NCI-H524 treated with DMSO at 0.1 percent for 48 hours (cell line): ENCODE measurements at regions not wholly inside any gene's neighbourhood (a gene's known extent, or its start where the extent isn't known, plus 50 kb on each side); places are given as distances from the start of the nearest gene placed in this dataset.

Experiments used
- DNase-seq: peaks from one replicate; lab custom pipeline; 2025; lab: John Stamatoyannopoulos, UW

- no peak for DNase-seq
Measured at GRCh38 chr5:155299386-155300005, 285.9 kb downstream of the KIF4B start.

DNA sequence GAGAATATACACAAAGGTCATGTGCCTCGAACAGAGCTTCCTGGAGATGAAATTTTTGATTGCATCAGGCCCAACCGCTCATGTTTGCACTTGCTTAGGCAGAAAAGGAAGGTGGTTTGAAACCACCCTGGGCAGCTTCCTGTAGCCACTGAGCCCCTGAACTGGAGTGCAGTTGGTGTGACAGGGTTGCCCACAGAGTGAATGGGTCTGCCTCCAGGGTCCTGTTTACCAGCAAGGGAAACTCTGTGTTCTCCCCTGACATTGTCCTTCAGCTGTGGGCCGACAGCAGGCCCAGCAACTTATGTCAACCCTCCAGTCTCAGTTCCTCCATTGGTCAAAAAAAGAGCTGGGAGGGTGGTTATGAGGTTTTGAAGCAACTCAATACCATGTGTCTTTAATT is 289.6 kb downstream of the KIF4B start:
- DNase-seq: no peak

- DNase-seq: no peak
Measured at GRCh38 chr5:155307229-155307628, 293.7 kb downstream of the KIF4B start.

- no peak for DNase-seq
Measured at GRCh38 chr5:155308289-155308688, 294.7 kb downstream of the KIF4B start.

GRCh38 chr5:155309021-155309746 is 295.6 kb downstream of the KIF4B start:
- DNase-seq: no peak

DNA sequence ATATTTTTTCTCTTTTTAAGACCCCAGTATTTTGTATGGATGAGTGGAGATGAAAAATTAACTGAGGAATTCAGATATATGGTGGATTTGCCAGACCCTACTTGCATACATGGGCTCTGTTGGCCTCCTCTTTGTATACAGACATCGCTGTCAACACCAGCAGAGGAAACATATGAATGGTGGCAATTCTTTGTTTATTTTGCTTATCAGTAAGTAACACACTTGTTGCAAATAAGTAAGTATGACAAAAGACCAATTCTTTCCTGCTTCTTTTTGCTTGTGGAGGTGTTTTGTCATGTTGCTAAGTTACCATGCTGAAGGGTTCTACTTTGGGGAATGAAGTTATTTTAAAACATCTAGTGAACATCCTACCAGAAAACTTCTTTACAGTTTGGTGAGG is 298.2 kb downstream of the KIF4B start:
- DNase-seq: no peak

GRCh38 chr5:155313518-155313917 is 300.0 kb downstream of the KIF4B start:
- no peak for DNase-seq

GRCh38 chr5:155316070-155316714 is 302.6 kb downstream of the KIF4B start:
- no peak for DNase-seq

DNA sequence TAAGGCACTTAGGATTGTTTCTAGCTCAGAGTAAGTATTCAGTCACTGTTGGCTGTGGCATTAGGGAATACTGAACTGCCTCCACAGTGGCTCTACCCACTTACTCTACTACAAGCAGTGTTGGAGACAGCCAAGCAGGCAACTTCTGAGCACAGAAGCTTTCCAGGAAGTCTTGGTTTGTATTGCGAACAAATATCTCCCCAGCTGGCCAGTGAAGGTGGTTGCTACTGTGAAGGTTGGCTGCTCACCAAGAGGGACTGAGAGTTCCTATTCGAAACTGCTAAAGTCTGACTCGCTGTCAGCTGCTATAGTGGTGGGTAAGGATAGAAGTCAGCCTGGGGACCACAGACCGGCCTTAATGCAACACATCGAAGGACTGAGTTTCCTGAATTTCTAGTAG is 319.1 kb downstream of the KIF4B start:
- no peak for DNase-seq

- DNase-seq: no peak
Measured at GRCh38 chr5:155342956-155343355, 329.4 kb downstream of the KIF4B start.

GRCh38 chr5:155343468-155343867 is 329.9 kb downstream of the KIF4B start:
- no peak for DNase-seq

DNA sequence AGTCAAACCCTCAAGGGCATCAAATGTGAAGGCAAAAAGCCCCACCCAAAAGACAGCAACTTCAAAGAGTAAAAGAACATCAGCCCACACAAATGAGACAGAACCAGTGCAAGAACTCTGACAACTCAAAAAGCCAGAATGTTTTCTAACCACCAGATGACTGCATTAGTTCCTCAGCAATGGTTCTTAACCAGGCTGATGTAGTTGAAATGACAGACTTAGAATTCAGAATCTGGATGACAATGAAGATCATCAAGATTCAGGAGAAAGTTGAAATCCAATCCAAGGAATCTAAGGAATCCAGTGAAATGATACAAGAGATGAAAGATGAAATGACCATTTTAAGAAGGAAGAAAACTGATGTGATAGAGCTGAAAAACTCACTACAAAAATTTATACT is 339.7 kb downstream of the KIF4B start:
- no peak for DNase-seq

DNA sequence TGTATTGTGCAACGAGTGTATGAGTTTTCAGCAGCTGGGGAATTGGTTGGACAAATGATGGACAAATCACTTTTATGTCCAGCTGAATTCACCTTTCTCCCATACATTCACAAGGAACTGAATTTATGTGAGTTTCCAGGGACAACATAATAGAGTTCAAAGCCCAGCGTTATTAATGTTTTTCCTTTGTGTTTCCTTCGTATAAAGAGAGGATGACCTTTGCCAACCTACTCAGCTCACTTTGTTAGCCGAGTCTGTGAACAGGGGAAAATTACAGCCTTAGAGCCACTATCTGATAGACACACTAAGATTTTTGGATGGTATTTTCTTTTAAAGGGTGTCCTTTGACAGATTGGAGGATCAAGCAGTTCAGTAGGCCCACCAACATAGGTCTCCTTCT is 352.5 kb downstream of the KIF4B start:
- DNase-seq: no peak

- DNase-seq: no peak
Measured at GRCh38 chr5:155367841-155368240, 354.3 kb downstream of the KIF4B start.

- DNase-seq: no peak
Measured at GRCh38 chr5:155368490-155368889, 354.9 kb downstream of the KIF4B start.

GRCh38 chr5:155380480-155380879 is 366.9 kb downstream of the KIF4B start:
- no peak for DNase-seq

DNA sequence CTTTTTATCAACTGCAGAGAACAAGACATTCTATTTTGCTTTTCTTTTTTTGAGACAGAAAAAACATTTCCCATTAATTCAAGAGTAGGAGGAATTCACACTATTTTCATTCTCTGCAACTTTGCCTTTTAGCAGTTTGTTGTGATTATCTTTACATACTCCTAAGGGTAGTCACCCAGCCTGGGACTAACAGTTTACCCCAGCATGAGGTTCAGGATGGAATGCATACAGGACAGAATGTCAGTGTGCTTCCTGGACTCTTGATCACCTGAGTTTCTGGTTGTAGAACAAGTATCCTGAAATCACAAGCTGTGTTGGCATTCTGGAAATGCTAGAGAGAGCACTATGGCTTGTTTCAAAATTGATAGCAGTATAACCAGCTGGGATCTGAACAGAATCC is 368.1 kb downstream of the KIF4B start:
- no peak for DNase-seq

GRCh38 chr5:155389498-155389897 is 375.9 kb downstream of the KIF4B start:
- DNase-seq: no peak

DNA sequence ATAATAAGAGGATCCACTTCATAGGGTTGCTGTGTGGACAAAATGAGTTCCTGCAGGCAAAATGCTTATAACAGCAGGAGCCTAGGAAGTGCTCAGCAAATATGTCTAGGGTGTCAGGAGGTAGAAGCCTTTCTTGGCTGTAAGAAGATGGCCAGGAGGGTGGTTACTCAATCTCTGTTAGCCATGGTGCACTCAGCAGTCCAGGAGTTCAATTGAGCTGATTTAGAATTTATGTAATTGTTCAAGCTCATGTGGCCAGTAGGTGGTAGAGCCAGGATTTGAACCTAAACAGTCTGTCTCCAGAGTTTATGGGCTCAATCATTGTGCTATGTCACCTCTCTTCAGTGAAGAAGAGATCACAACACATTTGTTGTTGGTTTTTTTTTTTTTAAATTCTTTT is 381.2 kb downstream of the KIF4B start:
- DNase-seq: no peak

- no peak for DNase-seq
Measured at GRCh38 chr5:155402927-155403640, 389.5 kb downstream of the KIF4B start.

DNA sequence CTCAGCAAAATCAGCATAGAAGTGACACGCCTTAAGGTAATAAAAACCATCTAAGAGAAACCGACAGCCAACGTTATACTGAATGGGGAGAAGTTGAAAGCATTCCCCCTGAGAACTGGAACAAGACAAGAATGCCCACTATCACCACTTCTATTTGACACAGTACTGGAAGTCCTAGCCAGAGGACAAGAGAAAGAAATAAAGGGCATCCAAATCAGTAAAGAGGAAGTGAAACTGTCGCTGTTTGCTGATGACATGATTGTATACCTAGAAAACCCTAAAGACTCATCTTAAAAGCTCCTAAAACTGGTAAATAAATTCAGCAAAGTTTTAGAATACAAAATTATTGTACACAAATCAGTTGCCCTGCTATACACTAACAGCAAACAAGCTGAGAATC is 393.3 kb downstream of the KIF4B start:
- no peak for DNase-seq

GRCh38 chr5:155408465-155408864 is 394.9 kb downstream of the KIF4B start:
- DNase-seq: no peak

GRCh38 chr5:155416765-155417164 is 403.2 kb downstream of the KIF4B start:
- no peak for DNase-seq
